ENCODE measurements at regions not wholly inside any gene's neighbourhood (a gene's known extent, or its start where the extent isn't known, plus 50 kb on each side); places are given as distances from the start of the nearest gene placed in this dataset.

- DNase-seq, result no peak
Measured at GRCh38 chr13:79749984-79750551, 269.1 kb downstream of the NDFIP2 start.

- DNase-seq, result no peak
Measured at GRCh38 chr13:79749566-79749965, 268.6 kb downstream of the NDFIP2 start.

DNA sequence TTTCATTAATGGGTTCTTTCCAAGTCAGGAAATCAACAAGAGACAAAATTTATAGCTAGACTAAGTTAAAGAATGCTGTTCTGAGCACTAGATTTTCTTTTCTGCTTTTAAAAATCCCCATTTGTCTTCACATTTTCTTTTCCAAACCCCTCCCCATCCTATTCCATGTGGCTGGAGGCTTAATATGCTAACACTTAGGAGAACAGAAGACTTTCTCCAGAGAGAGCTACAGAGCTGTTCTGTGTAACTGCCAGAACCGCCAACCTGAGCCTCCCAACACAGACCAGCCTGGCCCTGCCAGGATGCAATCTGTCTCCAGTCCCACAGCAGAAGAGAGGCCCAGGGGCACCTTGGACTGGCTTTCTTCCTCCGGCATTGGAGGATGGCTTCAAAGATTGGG lies 264.1 kb downstream of the NDFIP2 start:
- no peak for DNase-seq

DNA sequence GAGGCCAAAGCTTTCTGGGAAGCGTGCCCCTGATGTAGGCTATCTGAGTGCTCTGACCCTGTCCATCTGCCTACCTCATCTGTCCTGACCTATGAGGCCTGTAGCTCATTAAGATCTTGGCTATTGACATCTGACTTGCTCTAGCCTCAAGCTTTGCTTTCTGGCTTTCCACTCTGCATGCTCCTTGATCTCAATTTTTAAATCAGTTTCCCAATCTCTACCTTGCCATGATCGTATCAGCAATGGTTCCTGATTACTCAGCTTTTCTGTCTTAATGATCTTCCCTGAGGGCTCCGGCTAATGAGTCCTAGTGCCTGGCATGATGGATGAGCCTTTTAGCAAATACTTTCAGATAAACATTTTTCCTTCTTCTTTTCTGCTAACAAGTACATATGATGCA lies 262.0 kb downstream of the NDFIP2 start:
- DNase-seq, result no peak

GRCh38 chr13:79740991-79741390 lies 260.0 kb downstream of the NDFIP2 start:
- DNase-seq, result no peak

- no peak for DNase-seq
Measured at GRCh38 chr13:79736356-79736755, 255.4 kb downstream of the NDFIP2 start.

GRCh38 chr13:79735228-79735627 lies 254.3 kb downstream of the NDFIP2 start:
- DNase-seq, result no peak

DNA sequence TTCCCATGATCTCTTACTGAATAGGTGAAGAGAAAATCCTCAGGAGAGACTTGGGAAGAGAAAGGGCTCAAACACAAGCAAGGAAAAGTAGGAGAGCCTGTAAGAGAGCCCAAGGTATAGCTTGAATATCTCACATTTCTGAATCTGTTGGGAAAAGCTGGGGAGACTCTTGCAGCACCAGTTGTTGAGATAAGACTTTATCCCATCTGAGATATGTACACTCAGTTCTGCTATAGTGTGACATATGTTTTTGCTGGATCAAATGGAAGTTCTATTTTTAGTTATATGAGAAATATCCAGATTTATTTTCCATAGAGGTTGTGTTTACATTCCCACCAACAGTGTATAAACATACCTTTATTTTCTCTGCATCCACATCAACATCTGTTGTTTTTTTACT lies 246.1 kb downstream of the NDFIP2 start:
- DNase-seq, result no peak

GRCh38 chr13:79725841-79726240 lies 244.9 kb downstream of the NDFIP2 start:
- DNase-seq, result no peak

DNA sequence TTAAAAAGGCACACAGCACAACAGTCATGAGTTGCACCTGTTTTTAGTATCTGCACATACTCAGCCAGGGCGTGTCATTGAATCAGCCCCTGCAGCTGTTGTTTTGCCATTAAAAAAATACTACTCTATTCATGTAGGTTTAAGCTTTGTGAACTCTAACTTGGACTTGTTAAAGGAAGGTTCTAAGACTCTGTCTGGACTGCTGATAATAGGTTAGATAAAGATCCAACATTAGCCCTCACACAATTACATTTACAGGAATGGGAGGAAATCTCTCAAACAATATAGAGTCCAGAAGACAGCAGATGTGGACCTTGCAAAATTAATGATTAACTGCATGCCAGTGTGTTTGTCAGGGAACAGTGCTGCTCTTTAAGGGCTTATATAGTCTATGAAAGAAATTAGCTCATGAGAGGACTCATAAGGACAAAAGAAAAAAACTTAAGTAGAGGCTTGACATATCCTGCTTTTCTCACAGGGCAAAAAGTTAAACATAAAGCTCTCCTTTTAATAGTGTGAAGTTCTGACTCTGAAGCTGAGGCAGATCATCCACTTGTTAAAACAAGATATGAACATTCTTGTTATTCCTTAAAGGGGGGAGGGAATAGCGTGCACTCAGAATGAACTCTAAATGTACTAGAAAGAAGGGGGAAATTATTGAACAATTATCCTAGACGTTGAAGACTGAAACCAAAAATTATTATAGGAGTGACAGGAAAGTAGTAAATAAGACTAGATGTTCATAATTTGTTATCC lies 243.6 kb downstream of the NDFIP2 start:
- no peak for DNase-seq

DNA sequence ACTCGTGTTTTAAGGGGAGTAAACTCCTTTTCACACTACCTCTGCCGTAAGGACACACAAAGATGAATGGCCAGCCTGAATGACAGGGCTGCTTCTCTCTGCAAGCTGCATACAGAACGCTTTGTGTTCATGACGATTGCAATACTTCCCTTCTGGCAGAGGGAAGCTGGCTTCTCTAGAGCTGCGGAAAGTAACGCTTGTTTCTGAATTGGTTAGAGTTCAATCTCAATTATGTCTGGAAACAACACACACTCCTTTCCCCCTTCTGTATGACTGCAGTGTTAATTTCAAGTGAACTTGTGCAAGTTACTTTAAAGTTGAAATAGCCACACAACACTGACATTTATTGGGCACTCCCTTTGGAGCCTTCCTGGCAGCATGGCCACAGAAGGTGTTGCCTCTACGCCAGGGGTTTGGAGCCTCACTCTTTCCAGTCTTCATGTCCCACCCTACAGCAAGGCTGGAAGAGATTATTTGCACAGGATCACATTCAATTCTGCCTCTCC lies 242.6 kb downstream of the NDFIP2 start:
- DNase-seq, result no peak

DNA sequence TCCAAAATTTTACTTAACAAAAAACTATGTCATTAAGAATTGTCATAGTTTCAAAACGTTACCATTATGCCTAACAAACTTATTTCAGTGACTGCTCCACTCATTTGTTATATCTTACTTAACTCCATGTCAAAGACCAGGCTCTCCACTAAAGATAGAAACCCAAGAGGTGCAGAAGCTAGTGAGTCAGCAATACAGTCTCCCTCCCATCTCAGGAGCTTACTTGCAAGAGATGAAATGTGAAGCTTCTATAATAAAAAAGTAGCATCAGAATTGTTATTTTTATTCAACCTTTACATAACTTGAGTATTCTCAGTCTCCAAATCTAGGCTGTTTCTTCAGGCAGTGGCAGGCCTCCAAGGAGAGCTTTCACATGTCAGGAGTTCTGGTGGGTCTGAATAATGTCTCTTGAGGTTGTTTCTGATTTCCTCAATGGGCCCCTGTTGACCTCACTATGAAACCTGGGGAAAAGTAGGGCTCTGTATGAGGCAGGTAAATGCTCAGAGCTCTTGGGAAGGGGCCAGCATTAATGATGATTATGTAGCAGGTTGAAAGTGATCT lies 242.0 kb downstream of the NDFIP2 start:
- no peak for DNase-seq

DNA sequence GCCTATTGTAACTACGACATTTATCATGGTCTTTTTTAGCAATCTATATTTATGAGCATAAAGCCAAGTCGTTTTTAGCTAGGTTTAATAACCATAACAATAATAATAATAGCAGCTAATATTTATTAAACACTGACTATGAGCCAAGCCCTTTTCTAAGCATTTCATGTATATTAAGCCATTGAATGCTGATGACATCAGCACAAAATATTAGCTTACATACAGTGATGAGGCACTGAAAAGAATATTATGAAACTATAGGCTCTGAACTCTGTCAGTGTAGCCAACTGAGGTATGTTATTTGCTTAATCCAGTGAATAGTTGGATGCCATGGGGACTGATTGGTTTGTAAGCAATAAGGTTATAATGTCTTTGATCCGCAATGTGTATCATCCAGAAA lies 235.2 kb downstream of the NDFIP2 start:
- DNase-seq, result no peak

- DNase-seq, result no peak
Measured at GRCh38 chr13:79711631-79712030, 230.7 kb downstream of the NDFIP2 start.

DNA sequence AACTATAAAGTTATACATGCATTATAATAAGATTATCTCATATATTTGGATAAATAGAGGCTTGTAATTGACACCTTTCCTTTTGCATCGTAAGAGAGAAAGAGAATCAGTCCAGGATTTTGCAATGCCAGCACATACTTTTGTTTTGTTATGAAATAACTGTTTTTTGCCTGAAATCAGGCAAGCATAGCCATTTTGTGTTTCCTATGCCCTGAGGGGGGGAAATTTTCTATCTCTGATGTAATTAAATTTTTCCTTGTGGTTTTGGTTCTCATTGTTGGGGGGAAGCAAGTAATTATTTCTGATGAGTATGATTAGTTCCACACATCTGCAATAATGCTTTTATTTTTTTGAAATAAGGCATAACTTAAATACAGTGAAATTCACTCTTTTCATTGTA lies 229.4 kb downstream of the NDFIP2 start:
- DNase-seq, result no peak

GRCh38 chr13:79709471-79709870 lies 228.5 kb downstream of the NDFIP2 start:
- DNase-seq, result no peak

- DNase-seq, result no peak
Measured at GRCh38 chr13:79703772-79704171, 222.8 kb downstream of the NDFIP2 start.

DNA sequence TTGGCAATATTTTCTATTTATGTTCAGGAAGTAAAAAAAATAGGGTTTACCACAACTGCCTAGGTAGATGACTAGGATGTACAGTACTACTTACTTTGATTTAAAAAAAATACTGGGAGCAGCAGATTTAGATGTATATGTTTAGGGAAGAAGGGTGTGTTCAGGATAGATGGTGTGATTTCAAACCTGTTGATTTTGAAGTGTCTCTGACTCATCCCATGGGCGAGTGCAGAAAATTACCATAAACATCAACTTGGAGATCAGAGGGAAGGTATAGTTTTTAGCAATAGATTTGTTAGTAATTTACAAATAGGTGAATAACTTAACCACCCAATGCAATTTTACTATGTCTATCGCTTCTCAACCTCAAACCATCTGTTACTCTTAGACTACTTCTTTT lies 214.8 kb downstream of the NDFIP2 start:
- no peak for DNase-seq

GRCh38 chr13:79692846-79693245 lies 211.9 kb downstream of the NDFIP2 start:
- no peak for DNase-seq

DNA sequence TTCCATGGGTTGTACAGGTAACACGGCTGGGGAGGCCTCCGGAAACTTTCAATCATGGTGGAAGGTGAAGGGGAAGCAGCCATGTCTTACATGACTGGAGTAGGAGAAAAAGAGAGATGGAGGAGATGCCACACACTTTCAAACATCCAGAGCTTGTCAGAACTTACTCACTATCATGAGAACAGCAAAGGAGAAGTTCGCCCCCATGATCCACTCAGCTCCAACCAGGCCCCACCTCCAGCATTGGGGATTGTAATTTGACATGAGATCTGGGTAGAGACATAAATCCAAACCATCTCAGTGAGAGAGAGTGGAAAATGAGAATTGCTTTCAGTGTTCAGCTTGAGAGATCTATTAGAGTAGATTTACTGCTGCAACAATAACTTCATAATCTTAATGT lies 210.9 kb downstream of the NDFIP2 start:
- DNase-seq, result no peak

GRCh38 chr13:79688741-79689140 lies 207.8 kb downstream of the NDFIP2 start:
- no peak for DNase-seq

GRCh38 chr13:79686441-79686840 lies 205.5 kb downstream of the NDFIP2 start:
- no peak for DNase-seq

GRCh38 chr13:79684371-79684770 lies 203.4 kb downstream of the NDFIP2 start:
- no peak for DNase-seq

DNA sequence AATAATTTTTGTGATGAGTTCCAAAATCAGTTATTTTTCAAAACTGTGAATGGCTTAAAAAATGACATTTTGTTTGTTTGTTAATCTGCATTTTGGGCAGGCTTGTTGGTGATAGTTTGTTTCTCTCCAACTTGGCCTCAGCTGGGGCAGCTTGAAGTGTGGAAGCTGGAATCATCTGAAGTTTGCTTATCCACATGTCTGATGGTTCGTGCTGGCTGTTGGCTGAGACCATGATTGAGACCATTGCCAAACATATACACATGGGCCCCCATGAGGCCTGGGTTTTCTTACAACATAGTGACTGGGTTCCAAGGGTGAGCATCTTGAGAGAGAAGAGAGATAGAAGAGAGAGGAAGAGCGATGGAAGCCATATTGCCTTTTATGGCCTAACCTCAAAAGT lies 201.2 kb downstream of the NDFIP2 start:
- no peak for DNase-seq

DNA sequence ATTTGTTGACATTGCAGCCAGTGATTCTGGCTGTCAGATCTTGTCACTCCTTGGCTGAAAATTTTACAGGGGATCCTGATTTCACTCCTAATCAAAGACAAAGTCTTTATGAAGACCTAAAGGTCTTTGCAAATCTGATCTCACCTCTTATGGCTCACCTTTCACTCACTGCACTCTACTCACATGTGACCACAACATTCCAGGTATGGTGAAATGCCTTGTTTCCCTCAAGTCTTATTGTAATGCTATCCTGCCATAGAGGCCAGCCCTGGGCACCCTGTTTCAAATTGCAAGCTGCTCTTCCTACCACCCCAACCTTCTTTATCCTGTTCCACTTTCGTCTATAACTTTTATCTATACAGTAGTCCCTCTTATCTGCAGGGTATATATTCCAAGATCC lies 200.1 kb downstream of the NDFIP2 start:
- DNase-seq, result no peak

Measured in activated T-cell treated with anti-CD3 and anti-CD28 coated beads for 4 hours (primary cell).